ENCODE measurements at regions not wholly inside any gene's neighbourhood (a gene's known extent, or its start where the extent isn't known, plus 50 kb on each side); places are given as distances from the start of the nearest gene placed in this dataset.

GRCh38 chr1:80048716-80049115 is 1042.2 kb upstream of the ADGRL4 start:
- H3K36me3 Mint-ChIP-seq (ENCODE audit: insufficient read depth), result no peaks in the 10 kb centered on the region
- H3K4me3 Mint-ChIP-seq, result no peak overlapping the region
- no peak for ATAC-seq (replicated peaks; ENCODE audit: extremely low read depth, poor library complexity, severe bottlenecking)
- H3K27me3 Mint-ChIP-seq, result no peaks in the 10 kb centered on the region
- no peak overlapping the region for H3K27ac Mint-ChIP-seq (ENCODE audit: low read depth)
- H3K4me1 Mint-ChIP-seq, result no peaks in the 10 kb centered on the region
- H3K9me3 Mint-ChIP-seq, result peaks cover 11% of the 10 kb centered on the region
- DNase-seq (ENCODE audit: low spot score in 2 of 2), result no peak

- ATAC-seq (replicated peaks; ENCODE audit: extremely low read depth, poor library complexity, severe bottlenecking) (no peak), DNase-seq (ENCODE audit: low spot score in 2 of 2) (no peak)
- Mint-ChIP-seq H3K27me3 (no peaks in the 10 kb centered on the region), H3K4me3 (no peak overlapping the region), H3K4me1 (no peaks in the 10 kb centered on the region), H3K36me3 (ENCODE audit: insufficient read depth) (no peaks in the 10 kb centered on the region), H3K27ac (ENCODE audit: low read depth) (no peak overlapping the region), H3K9me3 (peaks cover 13% of the 10 kb centered on the region)
These were observed 1041.3 kb upstream of the ADGRL4 start for GRCh38 chr1:80047791-80048190.

GRCh38 chr1:80044662-80045061 is 1038.1 kb upstream of the ADGRL4 start:
- no peak overlapping the region for H3K27ac Mint-ChIP-seq (ENCODE audit: low read depth)
- no peaks in the 10 kb centered on the region for H3K36me3 Mint-ChIP-seq (ENCODE audit: insufficient read depth)
- no peak for ATAC-seq (replicated peaks; ENCODE audit: extremely low read depth, poor library complexity, severe bottlenecking)
- no peak overlapping the region for H3K4me3 Mint-ChIP-seq
- H3K4me1 Mint-ChIP-seq, result no peaks in the 10 kb centered on the region
- no peak for DNase-seq (ENCODE audit: low spot score in 2 of 2)
- H3K27me3 Mint-ChIP-seq, result no peaks in the 10 kb centered on the region
- peaks cover 25% of the 10 kb centered on the region for H3K9me3 Mint-ChIP-seq

- no peak overlapping the region for H3K4me3 Mint-ChIP-seq
These were observed 1030.3 kb upstream of the ADGRL4 start for GRCh38 chr1:80036690-80037432.

GRCh38 chr1:80023358-80023757 is 1016.8 kb upstream of the ADGRL4 start:
- no peaks in the 10 kb centered on the region for H3K36me3 Mint-ChIP-seq (ENCODE audit: insufficient read depth)
- H3K4me1 Mint-ChIP-seq, result no peaks in the 10 kb centered on the region

More at GRCh38 chr1:80036690-80037432, 1030.3 kb upstream of the ADGRL4 start:
- H3K4me1 Mint-ChIP-seq, result no peaks in the 10 kb centered on the region
- H3K27me3 Mint-ChIP-seq, result no peaks in the 10 kb centered on the region
- no peak overlapping the region for H3K27ac Mint-ChIP-seq (ENCODE audit: low read depth)
- DNase-seq (ENCODE audit: low spot score in 2 of 2), result no peak
- peaks cover 21% of the 10 kb centered on the region for H3K9me3 Mint-ChIP-seq
- ATAC-seq (replicated peaks; ENCODE audit: extremely low read depth, poor library complexity, severe bottlenecking), result no peak
- no peaks in the 10 kb centered on the region for H3K36me3 Mint-ChIP-seq (ENCODE audit: insufficient read depth)

GRCh38 chr1:80021891-80022290 is 1015.4 kb upstream of the ADGRL4 start:
- no peaks in the 10 kb centered on the region for H3K36me3 Mint-ChIP-seq (ENCODE audit: insufficient read depth)
- H3K4me3 Mint-ChIP-seq, result no peak overlapping the region
- no peak for DNase-seq (ENCODE audit: low spot score in 2 of 2)
- no peaks in the 10 kb centered on the region for H3K4me1 Mint-ChIP-seq
- H3K27me3 Mint-ChIP-seq, result no peaks in the 10 kb centered on the region
- ATAC-seq (replicated peaks; ENCODE audit: extremely low read depth, poor library complexity, severe bottlenecking), result no peak
- no peak overlapping the region for H3K27ac Mint-ChIP-seq (ENCODE audit: low read depth)
- peaks cover 16% of the 10 kb centered on the region for H3K9me3 Mint-ChIP-seq

More at GRCh38 chr1:80023358-80023757, 1016.8 kb upstream of the ADGRL4 start:
- Mint-ChIP-seq H3K9me3 (peaks cover 16% of the 10 kb centered on the region), H3K4me3 (no peak overlapping the region), H3K27me3 (no peaks in the 10 kb centered on the region), H3K27ac (ENCODE audit: low read depth) (no peak overlapping the region)
- no peak for ATAC-seq (replicated peaks; ENCODE audit: extremely low read depth, poor library complexity, severe bottlenecking)
- DNase-seq (ENCODE audit: low spot score in 2 of 2), result no peak

GRCh38 chr1:80018348-80018747 is 1011.8 kb upstream of the ADGRL4 start:
- ATAC-seq (replicated peaks; ENCODE audit: extremely low read depth, poor library complexity, severe bottlenecking), result no peak
- Mint-ChIP-seq H3K27ac (ENCODE audit: low read depth) (no peak overlapping the region), H3K27me3 (no peaks in the 10 kb centered on the region), H3K4me1 (no peaks in the 10 kb centered on the region), H3K4me3 (no peak overlapping the region), H3K9me3 (peaks cover 7% of the 10 kb centered on the region), H3K36me3 (ENCODE audit: insufficient read depth) (no peaks in the 10 kb centered on the region)
- no peak for DNase-seq (ENCODE audit: low spot score in 2 of 2)

GRCh38 chr1:80008934-80009333 is 1002.4 kb upstream of the ADGRL4 start:
- DNase-seq (ENCODE audit: low spot score in 2 of 2), result no peak
- no peaks in the 10 kb centered on the region for H3K36me3 Mint-ChIP-seq (ENCODE audit: insufficient read depth)
- no peaks in the 10 kb centered on the region for H3K9me3 Mint-ChIP-seq
- no peak overlapping the region for H3K27ac Mint-ChIP-seq (ENCODE audit: low read depth)
- no peak for ATAC-seq (replicated peaks; ENCODE audit: extremely low read depth, poor library complexity, severe bottlenecking)
- H3K4me1 Mint-ChIP-seq, result no peaks in the 10 kb centered on the region
- H3K27me3 Mint-ChIP-seq, result no peaks in the 10 kb centered on the region
- no peak overlapping the region for H3K4me3 Mint-ChIP-seq

GRCh38 chr1:80003250-80003649 is 996.7 kb upstream of the ADGRL4 start:
- H3K4me1 Mint-ChIP-seq, result no peaks in the 10 kb centered on the region

GRCh38 chr1:79988401-79988800 is 981.9 kb upstream of the ADGRL4 start:
- Mint-ChIP-seq H3K9me3 (peaks cover 23% of the 10 kb centered on the region), H3K4me1 (no peaks in the 10 kb centered on the region), H3K27ac (ENCODE audit: low read depth) (no peak overlapping the region), H3K36me3 (ENCODE audit: insufficient read depth) (no peaks in the 10 kb centered on the region), H3K4me3 (no peak overlapping the region), H3K27me3 (no peaks in the 10 kb centered on the region)
- no peak for ATAC-seq (replicated peaks; ENCODE audit: extremely low read depth, poor library complexity, severe bottlenecking)
- DNase-seq (ENCODE audit: low spot score in 2 of 2), result no peak

More at GRCh38 chr1:80003250-80003649, 996.7 kb upstream of the ADGRL4 start:
- Mint-ChIP-seq H3K27me3 (no peaks in the 10 kb centered on the region), H3K36me3 (ENCODE audit: insufficient read depth) (no peaks in the 10 kb centered on the region), H3K4me3 (no peak overlapping the region), H3K9me3 (peaks cover 6% of the 10 kb centered on the region), H3K27ac (ENCODE audit: low read depth) (no peak overlapping the region)
- DNase-seq (ENCODE audit: low spot score in 2 of 2), result no peak
- no peak for ATAC-seq (replicated peaks; ENCODE audit: extremely low read depth, poor library complexity, severe bottlenecking)

GRCh38 chr1:79982211-79982610 is 975.7 kb upstream of the ADGRL4 start:
- no peaks in the 10 kb centered on the region for H3K36me3 Mint-ChIP-seq (ENCODE audit: insufficient read depth)
- no peak overlapping the region for H3K27ac Mint-ChIP-seq (ENCODE audit: low read depth)
- peaks cover 18% of the 10 kb centered on the region for H3K9me3 Mint-ChIP-seq
- H3K4me1 Mint-ChIP-seq, result no peaks in the 10 kb centered on the region
- DNase-seq (ENCODE audit: low spot score in 2 of 2) (no peak), ATAC-seq (replicated peaks; ENCODE audit: extremely low read depth, poor library complexity, severe bottlenecking) (no peak)
- no peaks in the 10 kb centered on the region for H3K27me3 Mint-ChIP-seq
- no peak overlapping the region for H3K4me3 Mint-ChIP-seq

GRCh38 chr1:79981481-79981880 is 975.0 kb upstream of the ADGRL4 start:
- H3K27me3 Mint-ChIP-seq, result no peaks in the 10 kb centered on the region

GRCh38 chr1:79979346-79979745 is 972.8 kb upstream of the ADGRL4 start:
- H3K4me1 Mint-ChIP-seq, result no peaks in the 10 kb centered on the region
- no peaks in the 10 kb centered on the region for H3K27me3 Mint-ChIP-seq
- DNase-seq (ENCODE audit: low spot score in 2 of 2), result no peak
- H3K36me3 Mint-ChIP-seq (ENCODE audit: insufficient read depth), result no peaks in the 10 kb centered on the region
- no peak overlapping the region for H3K27ac Mint-ChIP-seq (ENCODE audit: low read depth)
- peaks cover 14% of the 10 kb centered on the region for H3K9me3 Mint-ChIP-seq
- ATAC-seq (replicated peaks; ENCODE audit: extremely low read depth, poor library complexity, severe bottlenecking), result no peak
- H3K4me3 Mint-ChIP-seq, result no peak overlapping the region

More at GRCh38 chr1:79981481-79981880, 975.0 kb upstream of the ADGRL4 start:
- ATAC-seq (replicated peaks; ENCODE audit: extremely low read depth, poor library complexity, severe bottlenecking), result no peak
- Mint-ChIP-seq H3K27ac (ENCODE audit: low read depth) (no peak overlapping the region), H3K4me3 (no peak overlapping the region), H3K36me3 (ENCODE audit: insufficient read depth) (no peaks in the 10 kb centered on the region), H3K9me3 (peaks cover 25% of the 10 kb centered on the region), H3K4me1 (no peaks in the 10 kb centered on the region)
- DNase-seq (ENCODE audit: low spot score in 2 of 2), result no peak

All from central memory CD8-positive, alpha-beta T cell (primary cell).